GM21526 (cell line): ENCODE measurements at regions not wholly inside any gene's neighbourhood (a gene's known extent, or its start where the extent isn't known, plus 50 kb on each side); places are given as distances from the start of the nearest gene placed in this dataset.

Experiments used
- ATAC-seq: cut with Tn5 transposase; IDR thresholded peaks from one replicate; pipeline ENCODE4 v1.9.1; 2021; ENCODE audit warnings: moderate library complexity; ENCODE audit not compliant: unreplicated experiment, low FRiP score

GRCh38 chr15:97623091-97623661 lies 337.3 kb upstream of the ARRDC4 start:
- no peak for ATAC-seq

- ATAC-seq, result no peak
Measured at GRCh38 chr15:97627634-97628033, 332.9 kb upstream of the ARRDC4 start.

- no peak for ATAC-seq
Measured at GRCh38 chr15:97645758-97646157, 314.7 kb upstream of the ARRDC4 start.

GRCh38 chr15:97648728-97649127 lies 311.8 kb upstream of the ARRDC4 start:
- no peak for ATAC-seq

- no peak for ATAC-seq
Measured at GRCh38 chr15:97652041-97652440, 308.5 kb upstream of the ARRDC4 start.

GRCh38 chr15:97652700-97653167 lies 307.8 kb upstream of the ARRDC4 start:
- ATAC-seq, result no peak

GRCh38 chr15:97653896-97654295 lies 306.6 kb upstream of the ARRDC4 start:
- no peak for ATAC-seq

GRCh38 chr15:97654481-97655076 lies 305.9 kb upstream of the ARRDC4 start:
- ATAC-seq, result no peak

GRCh38 chr15:97661796-97662195 lies 298.7 kb upstream of the ARRDC4 start:
- no peak for ATAC-seq

- ATAC-seq, result no peak
Measured at GRCh38 chr15:97672586-97672985, 287.9 kb upstream of the ARRDC4 start.

GRCh38 chr15:97678656-97679055 lies 281.8 kb upstream of the ARRDC4 start:
- ATAC-seq, result no peak

- no peak for ATAC-seq
Measured at GRCh38 chr15:97679106-97679688, 281.3 kb upstream of the ARRDC4 start.

- ATAC-seq, result no peak
Measured at GRCh38 chr15:97680606-97681220, 279.8 kb upstream of the ARRDC4 start.

- no peak for ATAC-seq
Measured at GRCh38 chr15:97683831-97684230, 276.7 kb upstream of the ARRDC4 start.

GRCh38 chr15:97684249-97684648 lies 276.3 kb upstream of the ARRDC4 start:
- ATAC-seq, result no peak

GRCh38 chr15:97686324-97686723 lies 274.2 kb upstream of the ARRDC4 start:
- ATAC-seq, result no peak

- ATAC-seq, result no peak
Measured at GRCh38 chr15:97687654-97688053, 272.8 kb upstream of the ARRDC4 start.

GRCh38 chr15:97688177-97688576 lies 272.3 kb upstream of the ARRDC4 start:
- ATAC-seq, result no peak

GRCh38 chr15:97688886-97689285 lies 271.6 kb upstream of the ARRDC4 start:
- no peak for ATAC-seq

- ATAC-seq, result no peak
Measured at GRCh38 chr15:97691078-97691477, 269.4 kb upstream of the ARRDC4 start.

- no peak for ATAC-seq
Measured at GRCh38 chr15:97691799-97692198, 268.7 kb upstream of the ARRDC4 start.
